AG10803 (cell line): ENCODE measurements at regions not wholly inside any gene's neighbourhood (a gene's known extent, or its start where the extent isn't known, plus 50 kb on each side); places are given as distances from the start of the nearest gene placed in this dataset.

Experiments
- DNase-seq: peaks from one replicate; pipeline ENCODE4 v3.0.0; 2010; ENCODE audit warnings: low read depth
- H3K4me3 ChIP-seq: 2 replicates; pipeline ENCODE4 v1.5.1; 2011; ENCODE audit warnings: mild to moderate bottlenecking, low read length, control low read depth
- CTCF ChIP-seq: conservative IDR thresholded peaks from 2 replicates; pipeline ENCODE4 v1.5.1; 2011; ENCODE audit warnings: mild to moderate bottlenecking, low read length, control low read depth, inconsistent platforms

GRCh38 chr16:51705142-51705541 lies 554.1 kb upstream of the SALL1 start:
- no peak for DNase-seq
- no peak overlapping the region for H3K4me3 ChIP-seq
- TF ChIP-seq CTCF = no peak

- DNase-seq = no peak
- no peak overlapping the region for H3K4me3 ChIP-seq
- no peak for TF ChIP-seq CTCF
Observed at GRCh38 chr16:51701025-51701424, 550.0 kb upstream of the SALL1 start.

DNA sequence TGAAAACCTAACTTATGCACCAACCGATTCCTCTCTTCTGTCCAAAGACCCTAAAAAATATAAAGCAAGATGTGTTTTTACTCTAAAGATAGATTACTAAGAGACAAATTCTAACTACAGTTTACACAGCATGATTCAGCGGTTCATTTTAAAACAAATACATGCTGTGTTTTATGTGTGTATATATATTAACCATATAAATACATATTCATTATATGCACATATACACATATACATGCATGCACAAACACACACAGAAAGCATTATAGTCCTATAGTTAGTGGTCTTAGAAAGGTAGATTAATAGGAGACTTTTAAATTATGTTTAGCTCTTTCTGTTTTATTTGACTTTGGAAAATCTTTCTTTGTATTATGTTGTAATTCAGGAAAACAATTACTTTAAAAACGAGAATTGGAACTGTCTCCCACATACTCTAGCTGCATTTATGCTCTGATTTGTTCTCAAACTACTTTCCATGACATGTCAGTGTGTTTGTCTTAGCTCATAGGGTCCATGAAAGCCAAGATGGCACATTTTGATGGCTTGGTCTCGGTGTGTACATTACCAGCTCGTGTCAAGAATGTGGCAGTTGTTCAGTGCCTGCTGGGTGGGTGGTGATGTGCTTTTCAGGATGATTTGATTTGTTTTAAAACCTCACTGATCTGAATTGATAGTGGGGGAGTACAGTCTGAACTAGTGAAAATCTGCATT lies 548.8 kb upstream of the SALL1 start:
- DNase-seq = no peak
- TF ChIP-seq CTCF = no peak
- no peak overlapping the region for H3K4me3 ChIP-seq

- no peak for DNase-seq
- no peak for TF ChIP-seq CTCF
- H3K4me3 ChIP-seq = no peak overlapping the region
Observed at GRCh38 chr16:51698647-51699046, 547.6 kb upstream of the SALL1 start.

DNA sequence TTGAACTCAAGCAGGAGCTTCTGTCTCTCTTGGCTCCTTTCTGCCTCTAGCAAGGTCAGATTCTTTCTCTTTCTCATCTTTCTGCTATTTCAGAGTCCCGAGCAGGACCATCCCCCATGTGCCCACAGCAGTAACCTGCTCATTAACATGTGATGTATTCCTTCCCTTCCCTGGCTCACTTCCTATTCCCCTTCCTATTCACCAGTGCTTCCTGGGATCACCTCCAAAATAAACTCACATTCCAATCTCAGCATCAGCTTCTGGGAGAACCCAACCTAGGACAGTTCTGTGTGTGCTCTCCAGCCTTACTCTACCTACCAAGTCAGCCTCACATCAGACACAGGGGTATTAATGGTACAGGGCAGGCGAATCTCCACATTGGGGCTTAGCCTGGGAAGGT lies 546.4 kb upstream of the SALL1 start:
- no peak for TF ChIP-seq CTCF
- DNase-seq = peak; percentile 7
- no peak overlapping the region for H3K4me3 ChIP-seq

DNA sequence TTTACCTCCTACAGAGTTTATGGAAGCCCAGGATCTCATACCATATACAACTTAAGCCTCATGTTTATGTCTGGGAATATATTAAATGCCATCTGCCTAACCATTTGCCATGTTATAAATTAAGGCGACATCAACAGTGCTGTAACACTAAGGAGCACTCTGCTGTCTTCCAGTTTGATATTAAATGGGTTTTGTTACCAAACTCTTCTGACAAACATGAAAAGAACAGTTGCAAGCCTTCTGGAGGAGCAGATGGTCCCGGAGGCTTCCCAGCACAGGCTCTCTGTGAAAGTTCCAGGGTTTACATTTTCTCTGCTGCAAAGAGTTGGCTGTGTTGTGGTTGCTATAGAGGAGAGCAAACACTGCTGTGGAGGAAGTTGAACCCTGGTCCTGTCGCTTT lies 545.3 kb upstream of the SALL1 start:
- no peak overlapping the region for H3K4me3 ChIP-seq
- DNase-seq = no peak
- no peak for TF ChIP-seq CTCF

GRCh38 chr16:51691109-51691508 lies 540.0 kb upstream of the SALL1 start:
- H3K4me3 ChIP-seq = no peak overlapping the region
- peak; percentile 8 for DNase-seq
- no peak for TF ChIP-seq CTCF
